ENCODE measurements at regions not wholly inside any gene's neighbourhood (a gene's known extent, or its start where the extent isn't known, plus 50 kb on each side); places are given as distances from the start of the nearest gene placed in this dataset.

DNA sequence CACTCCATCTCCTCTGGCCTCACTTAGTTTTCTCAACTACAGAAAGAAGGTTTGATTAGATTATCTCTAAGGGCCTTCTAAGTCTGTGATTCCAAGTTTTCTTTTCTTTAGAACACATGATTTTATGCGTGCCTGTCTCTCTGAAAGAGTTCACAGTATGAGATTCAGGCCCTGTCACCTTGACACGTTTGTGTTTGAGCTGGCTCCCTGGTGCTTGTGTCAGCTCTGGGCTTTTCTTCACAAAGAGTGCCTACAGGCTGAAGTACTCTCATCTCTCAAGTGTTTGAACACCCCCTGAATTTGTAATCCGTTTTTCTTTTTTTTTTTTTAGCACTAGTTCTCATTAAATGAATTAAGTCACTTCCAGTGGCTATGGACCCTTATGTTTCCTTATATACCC, 306.9 kb upstream of the C9orf72 start:
- no peaks in the 10 kb centered on the region for H3K4me1 ChIP-seq (ENCODE audit: insufficient read depth, low read length, severe bottlenecking)
- no peak overlapping the region for H3K4me3 ChIP-seq (ENCODE audit: low read depth, low read length, poor library complexity, severe bottlenecking)
- H3K9me2 ChIP-seq (ENCODE audit: low read depth, low read length), result no peaks in the 10 kb centered on the region
- no peaks in the 10 kb centered on the region for H4K20me1 ChIP-seq (ENCODE audit: insufficient read depth, low read length)
- no peak overlapping the region for H3K9ac ChIP-seq (ENCODE audit: low read length)
- H2AFZ ChIP-seq (ENCODE audit: low read length), result no peak overlapping the region
- H3K4me2 ChIP-seq (ENCODE audit: low read length), result no peak overlapping the region
- H3K9me3 ChIP-seq (ENCODE audit: low read length), result no peaks in the 10 kb centered on the region
- H3K27me3 ChIP-seq (ENCODE audit: insufficient read depth, low read length), result no peaks in the 10 kb centered on the region
- no peaks in the 10 kb centered on the region for H3F3A ChIP-seq (ENCODE audit: insufficient read depth, low read length)
- no peaks in the 10 kb centered on the region for H3K79me2 ChIP-seq (ENCODE audit: insufficient read depth, low read length)
- no peaks in the 10 kb centered on the region for H3K36me3 ChIP-seq (ENCODE audit: insufficient read depth, low read length)
- TF ChIP-seq, protein P1, sequence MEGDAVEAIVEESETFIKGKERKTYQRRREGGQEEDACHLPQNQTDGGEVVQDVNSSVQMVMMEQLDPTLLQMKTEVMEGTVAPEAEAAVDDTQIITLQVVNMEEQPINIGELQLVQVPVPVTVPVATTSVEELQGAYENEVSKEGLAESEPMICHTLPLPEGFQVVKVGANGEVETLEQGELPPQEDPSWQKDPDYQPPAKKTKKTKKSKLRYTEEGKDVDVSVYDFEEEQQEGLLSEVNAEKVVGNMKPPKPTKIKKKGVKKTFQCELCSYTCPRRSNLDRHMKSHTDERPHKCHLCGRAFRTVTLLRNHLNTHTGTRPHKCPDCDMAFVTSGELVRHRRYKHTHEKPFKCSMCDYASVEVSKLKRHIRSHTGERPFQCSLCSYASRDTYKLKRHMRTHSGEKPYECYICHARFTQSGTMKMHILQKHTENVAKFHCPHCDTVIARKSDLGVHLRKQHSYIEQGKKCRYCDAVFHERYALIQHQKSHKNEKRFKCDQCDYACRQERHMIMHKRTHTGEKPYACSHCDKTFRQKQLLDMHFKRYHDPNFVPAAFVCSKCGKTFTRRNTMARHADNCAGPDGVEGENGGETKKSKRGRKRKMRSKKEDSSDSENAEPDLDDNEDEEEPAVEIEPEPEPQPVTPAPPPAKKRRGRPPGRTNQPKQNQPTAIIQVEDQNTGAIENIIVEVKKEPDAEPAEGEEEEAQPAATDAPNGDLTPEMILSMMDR (IDR thresholded peaks at IDR 0.05; ENCODE audit: low read length), result no peak
- H3K27ac ChIP-seq (ENCODE audit: low read depth, low read length, poor library complexity, severe bottlenecking), result no peak overlapping the region

DNA sequence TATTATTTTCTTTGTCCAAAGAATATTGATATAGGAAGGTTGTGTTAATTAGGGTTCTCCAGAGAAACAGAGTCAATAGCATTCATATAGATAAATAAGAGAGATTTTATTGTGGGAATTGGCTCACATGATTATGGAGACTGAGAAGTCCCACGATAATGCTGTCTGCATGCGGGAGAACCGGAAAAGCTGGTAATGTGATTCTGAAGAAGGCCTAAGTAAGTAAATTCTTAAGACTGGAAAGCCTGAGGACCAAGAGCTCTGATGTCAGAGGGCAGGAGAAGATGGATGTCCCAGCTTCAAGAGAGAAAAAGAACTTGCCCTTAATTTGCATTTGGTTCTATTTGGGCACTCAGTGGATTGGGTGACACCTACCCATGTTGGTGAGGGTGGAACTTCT, 307.4 kb upstream of the C9orf72 start:
- TF ChIP-seq, protein P1 (IDR thresholded peaks at IDR 0.05; ENCODE audit: low read length), result no peak
- no peak for TF ChIP-seq EZH2 (IDR thresholded peaks at IDR 0.05; ENCODE audit: borderline replicate concordance, low read length)
- H3K9me3 ChIP-seq (ENCODE audit: low read length), result no peaks in the 10 kb centered on the region
- no peaks in the 10 kb centered on the region for H3K9me2 ChIP-seq (ENCODE audit: low read depth, low read length)
- no peaks in the 10 kb centered on the region for H4K20me1 ChIP-seq (ENCODE audit: insufficient read depth, low read length)
- no peaks in the 10 kb centered on the region for H3F3A ChIP-seq (ENCODE audit: insufficient read depth, low read length)
- no peaks in the 10 kb centered on the region for H3K36me3 ChIP-seq (ENCODE audit: insufficient read depth, low read length)
- no peaks in the 10 kb centered on the region for H3K79me2 ChIP-seq (ENCODE audit: insufficient read depth, low read length)
- no peaks in the 10 kb centered on the region for H3K27me3 ChIP-seq (ENCODE audit: insufficient read depth, low read length)
- no peak overlapping the region for H2AFZ ChIP-seq (ENCODE audit: low read length)
- no peaks in the 10 kb centered on the region for H3K4me1 ChIP-seq (ENCODE audit: insufficient read depth, low read length, severe bottlenecking)
- no peak overlapping the region for H3K9ac ChIP-seq (ENCODE audit: low read length)
- no peak overlapping the region for H3K4me3 ChIP-seq (ENCODE audit: low read depth, low read length, poor library complexity, severe bottlenecking)
- no peak overlapping the region for H3K4me2 ChIP-seq (ENCODE audit: low read length)
- no peak overlapping the region for H3K27ac ChIP-seq (ENCODE audit: low read depth, low read length, poor library complexity, severe bottlenecking)

- H3K9me3 ChIP-seq (ENCODE audit: low read length), result no peaks in the 10 kb centered on the region
- no peaks in the 10 kb centered on the region for H3K79me2 ChIP-seq (ENCODE audit: insufficient read depth, low read length)
- H2AFZ ChIP-seq (ENCODE audit: low read length), result no peak overlapping the region
- no peak overlapping the region for H3K27ac ChIP-seq (ENCODE audit: low read depth, low read length, poor library complexity, severe bottlenecking)
- no peak for TF ChIP-seq EZH2 (IDR thresholded peaks at IDR 0.05; ENCODE audit: borderline replicate concordance, low read length)
- TF ChIP-seq, protein P1 (IDR thresholded peaks at IDR 0.05; ENCODE audit: low read length), result peak; percentile 84
- no peaks in the 10 kb centered on the region for H3K27me3 ChIP-seq (ENCODE audit: insufficient read depth, low read length)
- no peaks in the 10 kb centered on the region for H3F3A ChIP-seq (ENCODE audit: insufficient read depth, low read length)
- no peaks in the 10 kb centered on the region for H4K20me1 ChIP-seq (ENCODE audit: insufficient read depth, low read length)
- H3K4me1 ChIP-seq (ENCODE audit: insufficient read depth, low read length, severe bottlenecking), result no peaks in the 10 kb centered on the region
- no peaks in the 10 kb centered on the region for H3K36me3 ChIP-seq (ENCODE audit: insufficient read depth, low read length)
- H3K9me2 ChIP-seq (ENCODE audit: low read depth, low read length), result no peaks in the 10 kb centered on the region
- H3K4me3 ChIP-seq (ENCODE audit: low read depth, low read length, poor library complexity, severe bottlenecking), result no peak overlapping the region
- H3K4me2 ChIP-seq (ENCODE audit: low read length), result no peak overlapping the region
- H3K9ac ChIP-seq (ENCODE audit: low read length), result no peak overlapping the region
These were observed 315.5 kb upstream of the C9orf72 start for GRCh38 chr9:27888661-27889295.
